Hematopoietic multipotent progenitor cell (in vitro differentiated cells): ENCODE measurements at regions not wholly inside any gene's neighbourhood (a gene's known extent, or its start where the extent isn't known, plus 50 kb on each side); places are given as distances from the start of the nearest gene placed in this dataset.

Experiments used
- DNase-seq, 3 donors: peaks; one replicate each; pipeline ENCODE4 v3.0.0-alpha.2; 2011 to 2015; ENCODE audit warnings: low read depth in 2 of 3, low spot score in 2 of 3

GRCh38 chr9:16358751-16359150, 511.7 kb downstream of the BNC2 start:
- DNase-seq, result no peak
